ENCODE measurements at regions not wholly inside any gene's neighbourhood (a gene's known extent, or its start where the extent isn't known, plus 50 kb on each side); places are given as distances from the start of the nearest gene placed in this dataset.

DNA sequence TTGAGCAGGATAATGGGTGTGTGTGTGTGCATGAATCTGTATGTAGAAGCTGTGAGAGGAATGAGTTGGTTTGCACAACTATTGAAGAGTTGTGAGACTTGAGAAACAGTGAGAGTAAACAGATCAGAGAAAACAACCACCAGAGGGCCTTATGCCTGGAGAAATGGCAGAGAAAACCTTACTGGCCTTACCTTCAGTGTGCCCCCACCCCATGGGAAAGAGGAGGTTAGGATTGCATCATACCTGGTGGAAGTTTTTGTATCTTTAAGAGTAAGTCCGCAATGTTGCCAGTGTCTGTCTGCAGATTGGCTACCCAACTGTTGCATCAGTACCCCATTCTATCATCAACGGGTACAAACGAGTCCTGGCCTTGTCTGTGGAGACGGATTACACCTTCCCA lies 1909.4 kb upstream of the WWC1 start:
- no peaks in the 10 kb centered on the region for H4K20me1 ChIP-seq (ENCODE audit: insufficient read depth)
- no peaks in the 10 kb centered on the region for H3K9me3 ChIP-seq (ENCODE audit: low read length)
- H2AFZ ChIP-seq (ENCODE audit: low read depth, low read length) = no peak overlapping the region
- H3K9ac ChIP-seq (ENCODE audit: low read length) = no peak overlapping the region
- no peaks in the 10 kb centered on the region for H3K36me3 ChIP-seq (ENCODE audit: insufficient read depth, low read length)
- TF ChIP-seq, protein P1, sequence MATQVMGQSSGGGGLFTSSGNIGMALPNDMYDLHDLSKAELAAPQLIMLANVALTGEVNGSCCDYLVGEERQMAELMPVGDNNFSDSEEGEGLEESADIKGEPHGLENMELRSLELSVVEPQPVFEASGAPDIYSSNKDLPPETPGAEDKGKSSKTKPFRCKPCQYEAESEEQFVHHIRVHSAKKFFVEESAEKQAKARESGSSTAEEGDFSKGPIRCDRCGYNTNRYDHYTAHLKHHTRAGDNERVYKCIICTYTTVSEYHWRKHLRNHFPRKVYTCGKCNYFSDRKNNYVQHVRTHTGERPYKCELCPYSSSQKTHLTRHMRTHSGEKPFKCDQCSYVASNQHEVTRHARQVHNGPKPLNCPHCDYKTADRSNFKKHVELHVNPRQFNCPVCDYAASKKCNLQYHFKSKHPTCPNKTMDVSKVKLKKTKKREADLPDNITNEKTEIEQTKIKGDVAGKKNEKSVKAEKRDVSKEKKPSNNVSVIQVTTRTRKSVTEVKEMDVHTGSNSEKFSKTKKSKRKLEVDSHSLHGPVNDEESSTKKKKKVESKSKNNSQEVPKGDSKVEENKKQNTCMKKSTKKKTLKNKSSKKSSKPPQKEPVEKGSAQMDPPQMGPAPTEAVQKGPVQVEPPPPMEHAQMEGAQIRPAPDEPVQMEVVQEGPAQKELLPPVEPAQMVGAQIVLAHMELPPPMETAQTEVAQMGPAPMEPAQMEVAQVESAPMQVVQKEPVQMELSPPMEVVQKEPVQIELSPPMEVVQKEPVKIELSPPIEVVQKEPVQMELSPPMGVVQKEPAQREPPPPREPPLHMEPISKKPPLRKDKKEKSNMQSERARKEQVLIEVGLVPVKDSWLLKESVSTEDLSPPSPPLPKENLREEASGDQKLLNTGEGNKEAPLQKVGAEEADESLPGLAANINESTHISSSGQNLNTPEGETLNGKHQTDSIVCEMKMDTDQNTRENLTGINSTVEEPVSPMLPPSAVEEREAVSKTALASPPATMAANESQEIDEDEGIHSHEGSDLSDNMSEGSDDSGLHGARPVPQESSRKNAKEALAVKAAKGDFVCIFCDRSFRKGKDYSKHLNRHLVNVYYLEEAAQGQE (IDR thresholded peaks at IDR 0.05; ENCODE audit: borderline replicate concordance) = no peak
- TF ChIP-seq EP300 (conservative IDR thresholded peaks at IDR 0.05; ENCODE audit: poor library complexity, severe bottlenecking) (no peak), RAD21 (conservative IDR thresholded peaks at IDR 0.05) (no peak), EZH2 (IDR thresholded peaks at IDR 0.05; ENCODE audit: borderline replicate concordance, insufficient read depth, low read length, poor library complexity, severe bottlenecking) (no peak), MXI1 (conservative IDR thresholded peaks at IDR 0.05; ENCODE audit: poor library complexity, severe bottlenecking) (no peak), POLR2AphosphoS5 (IDR thresholded peaks at IDR 0.05) (no peak), SMC3 (conservative IDR thresholded peaks at IDR 0.05; ENCODE audit: poor library complexity) (no peak), TAF1 (IDR thresholded peaks at IDR 0.05; ENCODE audit: low read depth) (no peak)
- TF ChIP-seq, protein P2, sequence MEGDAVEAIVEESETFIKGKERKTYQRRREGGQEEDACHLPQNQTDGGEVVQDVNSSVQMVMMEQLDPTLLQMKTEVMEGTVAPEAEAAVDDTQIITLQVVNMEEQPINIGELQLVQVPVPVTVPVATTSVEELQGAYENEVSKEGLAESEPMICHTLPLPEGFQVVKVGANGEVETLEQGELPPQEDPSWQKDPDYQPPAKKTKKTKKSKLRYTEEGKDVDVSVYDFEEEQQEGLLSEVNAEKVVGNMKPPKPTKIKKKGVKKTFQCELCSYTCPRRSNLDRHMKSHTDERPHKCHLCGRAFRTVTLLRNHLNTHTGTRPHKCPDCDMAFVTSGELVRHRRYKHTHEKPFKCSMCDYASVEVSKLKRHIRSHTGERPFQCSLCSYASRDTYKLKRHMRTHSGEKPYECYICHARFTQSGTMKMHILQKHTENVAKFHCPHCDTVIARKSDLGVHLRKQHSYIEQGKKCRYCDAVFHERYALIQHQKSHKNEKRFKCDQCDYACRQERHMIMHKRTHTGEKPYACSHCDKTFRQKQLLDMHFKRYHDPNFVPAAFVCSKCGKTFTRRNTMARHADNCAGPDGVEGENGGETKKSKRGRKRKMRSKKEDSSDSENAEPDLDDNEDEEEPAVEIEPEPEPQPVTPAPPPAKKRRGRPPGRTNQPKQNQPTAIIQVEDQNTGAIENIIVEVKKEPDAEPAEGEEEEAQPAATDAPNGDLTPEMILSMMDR (IDR thresholded peaks at IDR 0.05; ENCODE audit: poor library complexity, severe bottlenecking) = no peak
- H3K27me3 ChIP-seq (ENCODE audit: insufficient read depth, low read depth, low read length) = no peaks in the 10 kb centered on the region
- H3F3A ChIP-seq (ENCODE audit: insufficient read depth, low read length, poor library complexity, severe bottlenecking) = no peaks in the 10 kb centered on the region
- H3K9me2 ChIP-seq (ENCODE audit: insufficient read depth, low read length) = no peaks in the 10 kb centered on the region
- H3K27ac ChIP-seq (ENCODE audit: low read length) = no peak overlapping the region
- no peaks in the 10 kb centered on the region for H3K79me2 ChIP-seq (replicated peaks; ENCODE audit: insufficient read depth, low read length)
- no peak overlapping the region for H3K4me3 ChIP-seq (ENCODE audit: low read length)
- no peak overlapping the region for H3K4me2 ChIP-seq (ENCODE audit: low read length)

DNA sequence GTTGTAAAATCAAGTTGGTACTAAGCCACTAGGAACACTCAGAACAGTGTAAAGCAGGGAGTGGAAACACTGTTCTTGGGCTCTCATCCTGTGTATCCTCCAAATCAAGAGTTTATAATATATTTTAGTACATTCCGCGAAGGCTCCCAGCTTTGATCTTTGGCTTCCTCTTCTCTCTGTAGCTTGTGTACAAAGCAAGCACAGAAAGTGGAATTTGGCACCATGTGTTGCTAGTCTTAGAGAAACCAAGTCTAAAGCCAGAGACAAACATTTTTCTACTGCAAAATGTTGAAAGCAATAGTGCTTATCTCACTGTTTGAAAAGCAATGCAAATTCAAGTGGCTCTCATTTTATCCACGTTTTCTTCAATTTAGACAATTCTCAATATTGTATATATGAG lies 1893.3 kb upstream of the WWC1 start:
- H3K9me2 ChIP-seq (ENCODE audit: insufficient read depth, low read length) = no peaks in the 10 kb centered on the region
- no peaks in the 10 kb centered on the region for H3F3A ChIP-seq (ENCODE audit: insufficient read depth, low read length, poor library complexity, severe bottlenecking)
- no peaks in the 10 kb centered on the region for H3K27me3 ChIP-seq (ENCODE audit: insufficient read depth, low read depth, low read length)
- no peak overlapping the region for H3K4me2 ChIP-seq (ENCODE audit: low read length)
- H2AFZ ChIP-seq (ENCODE audit: low read depth, low read length) = no peak overlapping the region
- H3K27ac ChIP-seq (ENCODE audit: low read length) = no peak overlapping the region
- no peak for TF ChIP-seq TAF1 (IDR thresholded peaks at IDR 0.05; ENCODE audit: low read depth)
- TF ChIP-seq SMC3 (conservative IDR thresholded peaks at IDR 0.05; ENCODE audit: poor library complexity) = no peak
- TF ChIP-seq MXI1 (conservative IDR thresholded peaks at IDR 0.05; ENCODE audit: poor library complexity, severe bottlenecking) = no peak
- no peak for TF ChIP-seq POLR2AphosphoS5 (IDR thresholded peaks at IDR 0.05)
- TF ChIP-seq EZH2 (IDR thresholded peaks at IDR 0.05; ENCODE audit: borderline replicate concordance, insufficient read depth, low read length, poor library complexity, severe bottlenecking) = no peak
- TF ChIP-seq, protein P1 (IDR thresholded peaks at IDR 0.05; ENCODE audit: borderline replicate concordance) = no peak
- TF ChIP-seq RAD21 (conservative IDR thresholded peaks at IDR 0.05) = no peak
- TF ChIP-seq EP300 (conservative IDR thresholded peaks at IDR 0.05; ENCODE audit: poor library complexity, severe bottlenecking) = no peak
- TF ChIP-seq, protein P2 (IDR thresholded peaks at IDR 0.05; ENCODE audit: poor library complexity, severe bottlenecking) = no peak
- no peaks in the 10 kb centered on the region for H3K36me3 ChIP-seq (ENCODE audit: insufficient read depth, low read length)
- H3K4me3 ChIP-seq (ENCODE audit: low read length) = no peak overlapping the region
- no peaks in the 10 kb centered on the region for H4K20me1 ChIP-seq (ENCODE audit: insufficient read depth)
- H3K79me2 ChIP-seq (replicated peaks; ENCODE audit: insufficient read depth, low read length) = no peaks in the 10 kb centered on the region
- no peaks in the 10 kb centered on the region for H3K9me3 ChIP-seq (ENCODE audit: low read length)
- no peak overlapping the region for H3K9ac ChIP-seq (ENCODE audit: low read length)
